Activated naive CD4-positive, alpha-beta T cell treated with anti-CD3 and anti-CD28 coated beads for 36 hours (primary cell): ENCODE measurements at regions not wholly inside any gene's neighbourhood (a gene's known extent, or its start where the extent isn't known, plus 50 kb on each side); places are given as distances from the start of the nearest gene placed in this dataset.
"Not testable (repeated sequence)": the region's sequence is repeated elsewhere in the genome, so short reads cannot be mapped to it uniquely, and the experiment has no call there.

Experiments
- CTCF ChIA-PET: fragments of 350-600 bp; sonication (Branson Sonifier 250); formaldehyde crosslinking; loops from one replicate; lab custom pipeline; 2021; ENCODE audit warnings: antibody characterized with exemption; lab: Charles Lee
- DNase-seq: peaks from one replicate; pipeline ENCODE4 v3.0.0-alpha.2; 2020
- H3K27ac Mint-ChIP-seq: one replicate; pipeline ENCODE4 v1.8.0; 2021; ENCODE audit warnings: mild to moderate bottlenecking, mixed read lengths
- H3K27me3 Mint-ChIP-seq: one replicate; pipeline ENCODE4 v1.8.0; 2021; ENCODE audit warnings: low read depth, mixed read lengths
- H3K36me3 Mint-ChIP-seq: one replicate; pipeline ENCODE4 v1.8.0; 2021; ENCODE audit warnings: low read depth, mixed read lengths
- H3K4me1 Mint-ChIP-seq: one replicate; pipeline ENCODE4 v1.8.0; 2021; ENCODE audit warnings: low read depth, mixed read lengths
- H3K4me3 Mint-ChIP-seq: one replicate; pipeline ENCODE4 v1.8.0; 2021; ENCODE audit warnings: mild to moderate bottlenecking, moderate library complexity, mixed read lengths
- H3K9me3 Mint-ChIP-seq: one replicate; pipeline ENCODE4 v1.8.0; 2021; ENCODE audit warnings: mixed read lengths
- intact Hi-C: fragments of 100-400 bp; cut with micrococcal nuclease; formaldehyde crosslinking; loops from one replicate; pipeline ENCODE4 v1.15.1; 2023

DNA sequence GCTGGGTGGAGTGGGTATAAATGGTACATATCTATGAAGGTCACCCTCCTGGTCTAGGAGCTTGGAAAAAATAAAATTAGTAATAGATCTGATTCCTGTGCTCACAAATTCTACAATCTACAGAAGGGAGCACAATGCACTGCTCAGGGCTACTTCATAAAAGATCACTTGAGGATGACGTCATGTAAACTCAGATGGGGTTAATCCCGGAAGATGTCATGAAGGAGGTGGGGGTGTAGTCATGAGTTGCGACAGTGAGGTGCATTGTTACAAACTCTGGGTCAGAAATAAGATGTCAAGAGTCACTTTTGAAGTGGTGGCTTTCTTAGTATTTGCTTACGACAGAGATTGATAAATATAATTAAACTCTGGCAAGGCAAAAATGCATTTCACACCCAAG, 68.2 kb downstream of the LHX9 start:
- no peaks in the 10 kb centered on the region for H3K36me3 Mint-ChIP-seq
- DNase-seq, result no peak
- no peaks in the 10 kb centered on the region for H3K4me1 Mint-ChIP-seq
- intact Hi-C loops, result no loop called here
- H3K9me3 Mint-ChIP-seq, result no peaks in the 10 kb centered on the region
- no peaks in the 10 kb centered on the region for H3K27me3 Mint-ChIP-seq
- H3K27ac Mint-ChIP-seq, result no peak overlapping the region
- CTCF ChIA-PET, result no interaction called here
- H3K4me3 Mint-ChIP-seq, result no peak overlapping the region

- H3K27me3 Mint-ChIP-seq, result no peaks in the 10 kb centered on the region
- no peak overlapping the region for H3K4me3 Mint-ChIP-seq
- no peaks in the 10 kb centered on the region for H3K4me1 Mint-ChIP-seq
- no peaks in the 10 kb centered on the region for H3K9me3 Mint-ChIP-seq
- H3K36me3 Mint-ChIP-seq, result no peaks in the 10 kb centered on the region
- no peak overlapping the region for H3K27ac Mint-ChIP-seq
- intact Hi-C loops, result no loop called here
- CTCF ChIA-PET, result no interaction called here
- no peak for DNase-seq
Measured at GRCh38 chr1:197986817-197987216, 69.6 kb downstream of the LHX9 start.

GRCh38 chr1:197987294-197987693, 70.1 kb downstream of the LHX9 start:
- Mint-ChIP-seq H3K4me1 (no peaks in the 10 kb centered on the region), H3K27me3 (no peaks in the 10 kb centered on the region), H3K4me3 (no peak overlapping the region), H3K36me3 (no peaks in the 10 kb centered on the region), H3K27ac (no peak overlapping the region), H3K9me3 (no peaks in the 10 kb centered on the region)
- intact Hi-C loops, result no loop called here
- DNase-seq, result no peak
- CTCF ChIA-PET, result interaction anchor here (0.5 kb wide), 1 partner anchor 27 kb away, joined by 4 read pairs; no protein-coding TSS in a partner anchor

DNA sequence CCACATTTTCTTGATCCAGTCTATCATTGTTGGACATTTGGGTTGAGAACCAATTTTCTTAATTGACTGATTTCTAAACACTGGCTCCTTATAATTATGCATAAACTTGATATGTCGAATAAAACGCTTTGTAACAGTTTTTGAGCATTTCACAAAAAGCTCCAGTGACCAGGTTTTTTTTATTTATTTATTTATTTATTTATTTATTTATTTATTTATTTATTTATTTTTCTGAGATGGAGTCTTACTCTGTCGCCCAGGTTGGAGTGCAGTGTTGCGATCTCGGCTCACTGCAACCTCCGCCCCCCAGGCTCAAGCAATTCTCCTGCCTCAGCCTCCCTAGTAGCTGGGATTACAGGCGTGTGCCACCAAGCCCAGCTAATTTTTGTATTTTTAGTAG, 71.4 kb downstream of the LHX9 start:
- H3K27ac Mint-ChIP-seq, H3K4me1 Mint-ChIP-seq, DNase-seq, H3K4me3 Mint-ChIP-seq, intact Hi-C loops, H3K9me3 Mint-ChIP-seq, H3K36me3 Mint-ChIP-seq, H3K27me3 Mint-ChIP-seq: not testable (repeated sequence)
- CTCF ChIA-PET, result interaction anchor here (0.7 kb wide), 1 partner anchor 64 kb away, joined by 3 read pairs; no protein-coding TSS in a partner anchor

GRCh38 chr1:197989058-197989457, 71.9 kb downstream of the LHX9 start:
- CTCF ChIA-PET, result interaction anchor here (0.7 kb wide), 1 partner anchor 65 kb away, joined by 3 read pairs; no protein-coding TSS in a partner anchor
- Mint-ChIP-seq H3K4me3 (no peak overlapping the region), H3K4me1 (no peaks in the 10 kb centered on the region), H3K36me3 (no peaks in the 10 kb centered on the region), H3K27me3 (no peaks in the 10 kb centered on the region), H3K9me3 (no peaks in the 10 kb centered on the region), H3K27ac (no peak overlapping the region)
- DNase-seq, result no peak
- intact Hi-C loops, result no loop called here

DNA sequence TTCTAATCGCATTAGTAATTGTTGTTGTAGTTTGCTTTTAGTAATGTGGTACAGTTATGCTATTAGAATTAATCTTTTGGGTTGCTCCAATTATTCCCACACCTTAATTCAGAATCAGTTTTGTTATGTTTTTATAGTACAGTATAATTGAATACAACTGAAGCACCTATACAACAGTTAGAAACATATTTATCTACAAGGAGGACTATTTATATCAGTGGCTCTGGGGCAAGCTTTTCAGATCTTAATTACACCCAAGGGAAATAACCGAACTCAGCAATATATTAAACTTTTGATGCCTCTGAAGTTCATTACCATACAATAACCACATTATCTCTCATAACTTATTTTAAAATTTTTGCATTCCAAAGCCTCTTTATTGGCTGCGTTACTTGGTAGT, 74.4 kb downstream of the LHX9 start:
- Mint-ChIP-seq H3K9me3 (no peaks in the 10 kb centered on the region), H3K4me1 (peaks cover 2% of the 10 kb centered on the region), H3K36me3 (no peaks in the 10 kb centered on the region), H3K27me3 (no peaks in the 10 kb centered on the region), H3K4me3 (no peak overlapping the region), H3K27ac (no peak overlapping the region)
- intact Hi-C loops, result no loop called here
- DNase-seq, result no peak
- CTCF ChIA-PET, result no interaction called here

- Mint-ChIP-seq H3K36me3 (no peaks in the 10 kb centered on the region), H3K27me3 (no peaks in the 10 kb centered on the region), H3K9me3 (no peaks in the 10 kb centered on the region), H3K27ac (no peak overlapping the region), H3K4me3 (no peak overlapping the region), H3K4me1 (peaks cover 2% of the 10 kb centered on the region)
- intact Hi-C loops, result no loop called here
- DNase-seq, result no peak
- CTCF ChIA-PET, result no interaction called here
Measured at GRCh38 chr1:197994907-197995407, 77.8 kb downstream of the LHX9 start.

GRCh38 chr1:197995408-197996258, 78.5 kb downstream of the LHX9 start:
- Mint-ChIP-seq H3K4me3 (no peak overlapping the region), H3K9me3 (no peaks in the 10 kb centered on the region), H3K27ac (no peak overlapping the region), H3K27me3 (no peaks in the 10 kb centered on the region), H3K36me3 (no peaks in the 10 kb centered on the region), H3K4me1 (peaks cover 2% of the 10 kb centered on the region)
- no peak for DNase-seq
- CTCF ChIA-PET, result no interaction called here
- intact Hi-C loops, result no loop called here

GRCh38 chr1:197996259-197996512, 79.0 kb downstream of the LHX9 start:
- H3K27me3 Mint-ChIP-seq, H3K27ac Mint-ChIP-seq, H3K36me3 Mint-ChIP-seq, H3K4me1 Mint-ChIP-seq, CTCF ChIA-PET, H3K4me3 Mint-ChIP-seq, H3K9me3 Mint-ChIP-seq, intact Hi-C loops, DNase-seq: not testable (repeated sequence)

DNA sequence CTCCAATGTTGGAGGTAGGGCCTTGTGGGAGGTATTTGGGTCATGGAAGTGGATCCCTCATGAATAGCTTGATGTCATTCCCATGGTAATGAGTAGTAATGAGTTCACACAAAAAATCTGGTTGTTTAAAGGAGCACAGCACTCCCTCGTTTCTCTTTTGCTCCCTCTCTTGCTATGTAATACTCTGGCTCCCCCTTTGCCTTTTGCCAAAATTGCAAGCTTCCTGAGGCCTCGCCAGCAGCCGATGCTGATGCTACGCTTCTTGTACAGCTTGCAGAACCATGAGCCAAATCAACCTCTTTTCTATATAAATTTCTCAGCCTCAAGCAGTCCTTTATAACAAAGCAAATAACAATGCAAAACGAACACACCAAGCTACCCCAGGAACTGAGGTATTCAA, 80.9 kb downstream of the LHX9 start:
- no peak overlapping the region for H3K27ac Mint-ChIP-seq
- peaks cover 2% of the 10 kb centered on the region for H3K4me1 Mint-ChIP-seq
- no peaks in the 10 kb centered on the region for H3K36me3 Mint-ChIP-seq
- H3K27me3 Mint-ChIP-seq, result peaks cover 3% of the 10 kb centered on the region
- no peaks in the 10 kb centered on the region for H3K9me3 Mint-ChIP-seq
- CTCF ChIA-PET, result no interaction called here
- DNase-seq, result no peak
- intact Hi-C loops, result no loop called here
- no peak overlapping the region for H3K4me3 Mint-ChIP-seq

- Mint-ChIP-seq H3K27ac (no peak overlapping the region), H3K27me3 (peaks cover 3% of the 10 kb centered on the region), H3K36me3 (no peaks in the 10 kb centered on the region), H3K4me1 (no peaks in the 10 kb centered on the region), H3K4me3 (no peak overlapping the region), H3K9me3 (no peaks in the 10 kb centered on the region)
- intact Hi-C loops, result no loop called here
- CTCF ChIA-PET, result no interaction called here
- DNase-seq, result no peak
Measured at GRCh38 chr1:198001776-198002408, 84.7 kb downstream of the LHX9 start.

DNA sequence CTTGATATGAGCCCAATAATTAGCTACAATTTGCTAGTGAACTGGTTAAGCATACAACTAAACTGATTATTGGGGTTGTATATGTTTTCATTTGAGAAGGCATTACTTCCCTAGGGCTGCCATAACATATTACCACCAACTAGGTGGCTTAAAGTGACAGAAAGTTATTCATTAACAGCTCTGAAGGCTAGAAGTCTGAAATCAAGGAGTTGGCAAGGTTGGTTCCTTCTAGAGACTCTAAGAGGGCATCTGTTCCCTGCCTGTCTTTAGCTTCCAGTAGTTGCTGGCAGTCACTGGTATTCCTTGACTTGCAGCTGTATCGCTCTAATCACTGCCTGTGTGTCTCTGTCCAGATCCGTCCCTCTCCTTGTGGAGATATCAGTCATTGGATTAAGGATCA, 86.3 kb downstream of the LHX9 start:
- H3K36me3 Mint-ChIP-seq, result no peaks in the 10 kb centered on the region
- CTCF ChIA-PET, result interaction anchor here (0.6 to 1.1 kb wide), 2 partner anchors 8 to 129 kb away, joined by 3 read pairs; no protein-coding TSS in a partner anchor
- intact Hi-C loops, result no loop called here
- H3K27me3 Mint-ChIP-seq, result peaks cover 3% of the 10 kb centered on the region
- no peak overlapping the region for H3K27ac Mint-ChIP-seq
- H3K9me3 Mint-ChIP-seq, result peaks cover 1% of the 10 kb centered on the region
- no peaks in the 10 kb centered on the region for H3K4me1 Mint-ChIP-seq
- no peak overlapping the region for H3K4me3 Mint-ChIP-seq
- no peak for DNase-seq

DNA sequence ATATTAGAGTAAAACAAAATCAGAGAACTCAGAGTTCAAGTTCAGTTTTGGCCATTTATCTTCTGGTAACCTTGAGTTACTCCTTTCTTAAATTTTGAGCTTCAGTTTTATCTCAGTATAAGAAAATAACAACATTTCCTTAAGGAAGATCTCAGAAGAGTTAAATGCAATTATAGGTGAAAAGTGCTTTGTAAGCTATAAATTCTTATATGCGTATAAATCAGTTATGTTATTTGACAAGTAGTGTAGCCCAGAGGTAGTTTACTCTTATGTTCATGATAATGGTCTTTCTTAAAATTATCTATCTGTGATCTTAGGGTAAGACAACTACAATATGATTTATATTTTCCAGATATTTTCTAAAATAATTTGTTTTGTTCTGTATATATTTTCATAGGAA, 89.8 kb downstream of the LHX9 start:
- Mint-ChIP-seq H3K9me3 (peaks cover 15% of the 10 kb centered on the region), H3K4me3 (no peak overlapping the region), H3K4me1 (no peaks in the 10 kb centered on the region), H3K27me3 (peaks cover 3% of the 10 kb centered on the region), H3K36me3 (peaks cover 1% of the 10 kb centered on the region), H3K27ac (no peak overlapping the region)
- CTCF ChIA-PET, result interaction anchor here (0.5 kb wide), 1 partner anchor 1488 kb away, joined by 3 read pairs; no protein-coding TSS in a partner anchor
- intact Hi-C loops, result no loop called here
- DNase-seq, result no peak
